HCT116 (cell line): ENCODE measurements at regions not wholly inside any gene's neighbourhood (a gene's known extent, or its start where the extent isn't known, plus 50 kb on each side); places are given as distances from the start of the nearest gene placed in this dataset.

Experiments used
- ATAC-seq: fragments of 200-7000 bp; cut with Tn5 transposase; 2 replicates; pipeline ENCODE4 v1.9.1; 2020; ENCODE audit warnings: mild to moderate bottlenecking, moderate library complexity
- BruUV-seq: library from RNA; stranded (reverse); fragments of 400-500 nt; replicated peaks from 2 replicates; lab custom pipeline; 2021; lab: Mats Ljungman, UMichigan
- CTCF ChIA-PET: fragments of 300-600 bp; sonication (Branson Sonifier 250); formaldehyde crosslinking; loops from one replicate; lab custom pipeline; 2021; ENCODE audit warnings: antibody characterized with exemption; lab: Charles Lee
- POLR2A ChIA-PET: fragments of 300-600, 350-600 bp; sonication (Branson Sonifier 250); formaldehyde crosslinking; loops from one replicate; lab custom pipeline; 2021; ENCODE audit warnings: antibody characterized with exemption; lab: Charles Lee
- RAD21 ChIA-PET, 2 experiments: fragments of 300-600 bp; sonication (Branson Sonifier 250); formaldehyde crosslinking; loops; one replicate each; lab custom pipeline; 2023; ENCODE audit warnings: low total read pairs in 2 of 2; ENCODE audit not compliant: uncharacterized antibody in 2 of 2, unreplicated experiment in 2 of 2, low non-redundant PET in 1 of 2; lab: Charles Lee
- DNase-seq: peaks from one replicate; pipeline ENCODE4 v3.0.0-alpha.2; 2010; ENCODE audit warnings: low read depth, low spot score
- H2AFZ ChIP-seq: fragments of 200-600 bp; shearing (Covaris generic), sonication (generic); 2 replicates; pipeline ENCODE4 v1.6.1; 2017; ENCODE audit warnings: low read depth, mixed run types, mixed read lengths, antibody characterized with exemption, low read length; ENCODE audit not compliant: poor library complexity, severe bottlenecking
- H3K27ac ChIP-seq: 2 replicates; pipeline ENCODE4 v1.5.1; 2012; ENCODE audit warnings: low read depth, low read length
- H3K27me3 ChIP-seq: fragments of 200-600 bp; sonication (generic); 2 replicates; pipeline ENCODE4 v1.6.1; 2016; ENCODE audit warnings: mixed run types, low read length, mixed read lengths; ENCODE audit not compliant: insufficient read depth
- H3K36me3 ChIP-seq, 2 experiments: fragments of 200-500 bp in 1 of 2; fragments of 200-600 bp in 1 of 2; sonication (Bioruptor generic) in 1 of 2; sonication (generic) in 1 of 2; 2 replicates each; pipeline versions ENCODE4 v1.5.1 to v1.6.1; 2014 to 2016; ENCODE audit warnings: low read length in 2 of 2, inconsistent platforms in 1 of 2, mixed read lengths in 1 of 2, mixed run types in 1 of 2; ENCODE audit not compliant: insufficient read depth in 2 of 2, control insufficient read depth in 1 of 2
- H3K4me1 ChIP-seq, 2 experiments: fragments of 200-600 bp in 1 of 2; sonication (generic) in 1 of 2; 2 replicates each; pipeline versions ENCODE4 v1.5.1 to v1.6.1; 2012 to 2017; ENCODE audit warnings: low read length in 2 of 2, inconsistent platforms in 1 of 2, mild to moderate bottlenecking in 1 of 2, mixed read lengths in 1 of 2, mixed run types in 1 of 2, moderate library complexity in 1 of 2; ENCODE audit not compliant: insufficient read depth in 2 of 2, control insufficient read depth in 1 of 2
- H3K4me2 ChIP-seq: fragments of 200-600 bp; sonication (generic); 2 replicates; pipeline ENCODE4 v1.6.1; 2017; ENCODE audit warnings: mixed run types, low read length, mixed read lengths
- H3K4me3 ChIP-seq, 2 experiments: fragments of 200-600 bp in 1 of 2; sonication (generic) in 1 of 2; replicated peaks in 1 of 2; 2 replicates each; pipeline ENCODE4 v1.5.1; 2011 to 2016; ENCODE audit warnings: low read length in 2 of 2, control low read depth in 1 of 2, low read depth in 1 of 2, mild to moderate bottlenecking in 1 of 2, mixed read lengths in 1 of 2, mixed run types in 1 of 2
- H3K79me2 ChIP-seq: fragments of 200-600 bp; sonication (generic); 2 replicates; pipeline ENCODE4 v1.6.1; 2017; ENCODE audit warnings: mild to moderate bottlenecking, mixed run types, low read length, moderate library complexity, mixed read lengths; ENCODE audit not compliant: insufficient read depth
- H3K9ac ChIP-seq: fragments of 200-600 bp; sonication (generic); 2 replicates; pipeline ENCODE4 v1.6.1; 2016; ENCODE audit warnings: low read length, mixed read lengths
- H3K9me2 ChIP-seq: fragments of 200-600 bp; sonication (generic), shearing (Covaris generic); 2 replicates; pipeline ENCODE4 v1.6.1; 2017; ENCODE audit warnings: mixed run types, mild to moderate bottlenecking, moderate library complexity; ENCODE audit not compliant: insufficient read depth
- H3K9me3 ChIP-seq, 2 experiments: fragments of 200-500 bp in 1 of 2; fragments of 200-600 bp in 1 of 2; sonication (Bioruptor generic) in 1 of 2; sonication (generic) in 1 of 2; 2 replicates each; pipeline ENCODE4 v1.6.1; 2014 to 2017; ENCODE audit warnings: low read length in 2 of 2, mixed read lengths in 2 of 2, inconsistent platforms in 1 of 2, low read depth in 1 of 2, mild to moderate bottlenecking in 1 of 2, mixed run types in 1 of 2, moderate library complexity in 1 of 2; ENCODE audit not compliant: control insufficient read depth in 1 of 2, insufficient read depth in 1 of 2
- H4K20me1 ChIP-seq: fragments of 200-600 bp; sonication (generic), shearing (Covaris generic); 2 replicates; pipeline ENCODE4 v1.6.1; 2017; ENCODE audit warnings: mixed run types, mild to moderate bottlenecking, moderate library complexity; ENCODE audit not compliant: insufficient read depth
- CBX3 ChIP-seq: IDR thresholded peaks from 2 replicates; pipeline ENCODE4 v1.6.1; 2012; ENCODE audit warnings: low read depth
- CEBPB ChIP-seq: IDR thresholded peaks from 2 replicates; pipeline ENCODE4 v1.6.1; 2012; ENCODE audit warnings: low read depth
- POLR2AphosphoS5 ChIP-seq: IDR thresholded peaks from 2 replicates; pipeline ENCODE4 v1.6.1; 2011; ENCODE audit warnings: mild to moderate bottlenecking, low read depth, low read length, moderate library complexity
- RAD21 ChIP-seq: IDR thresholded peaks from 2 replicates; pipeline ENCODE4 v1.6.1; 2012; ENCODE audit warnings: low read depth, mild to moderate bottlenecking
- SRF ChIP-seq: IDR thresholded peaks from 2 replicates; pipeline ENCODE4 v1.6.1; 2012; ENCODE audit warnings: low read depth
- YY1 ChIP-seq: IDR thresholded peaks from 2 replicates; pipeline ENCODE4 v1.6.1; 2011; ENCODE audit warnings: low read length, low read depth, moderate library complexity, mild to moderate bottlenecking; ENCODE audit not compliant: insufficient replicate concordance; ENCODE audit errors: extremely low read depth
- ZNF274 ChIP-seq: fragments of 200-500 bp; sonication (Bioruptor generic); IDR thresholded peaks from 2 replicates; pipeline ENCODE4 v1.6.1; 2014; ENCODE audit warnings: mild to moderate bottlenecking, low read depth, low read length, inconsistent platforms
- intact Hi-C: fragments of 100-400 bp; cut with micrococcal nuclease; formaldehyde crosslinking; loops from 2 replicates; pipeline ENCODE4 v1.10.0; 2022
- TF ChIP-seq, protein P1 (sequence below): IDR thresholded peaks from 2 replicates; pipeline ENCODE4 v1.6.1; 2011; ENCODE audit warnings: mild to moderate bottlenecking, low read length, moderate library complexity; ENCODE audit not compliant: insufficient replicate concordance; ENCODE audit errors: extremely low read depth
- TF ChIP-seq, protein P2 (sequence below), 3 experiments: fragments of 200-600 bp in 1 of 3; sonication (generic) in 1 of 3; IDR thresholded peaks in 2 of 3; conservative IDR thresholded peaks in 1 of 3; 2 replicates each; pipeline ENCODE4 v1.5.1; 2012 to 2017; ENCODE audit warnings: low read depth in 2 of 3, low read length in 2 of 3, antibody characterized with exemption in 1 of 3, borderline replicate concordance in 1 of 3, control low read depth in 1 of 3, mild to moderate bottlenecking in 1 of 3, mixed read lengths in 1 of 3, mixed run types in 1 of 3, moderate library complexity in 1 of 3; ENCODE audit not compliant: insufficient read depth in 1 of 3
- TF ChIP-seq, protein P3 (sequence below): IDR thresholded peaks from 2 replicates; pipeline ENCODE4 v1.6.1; 2012

DNA sequence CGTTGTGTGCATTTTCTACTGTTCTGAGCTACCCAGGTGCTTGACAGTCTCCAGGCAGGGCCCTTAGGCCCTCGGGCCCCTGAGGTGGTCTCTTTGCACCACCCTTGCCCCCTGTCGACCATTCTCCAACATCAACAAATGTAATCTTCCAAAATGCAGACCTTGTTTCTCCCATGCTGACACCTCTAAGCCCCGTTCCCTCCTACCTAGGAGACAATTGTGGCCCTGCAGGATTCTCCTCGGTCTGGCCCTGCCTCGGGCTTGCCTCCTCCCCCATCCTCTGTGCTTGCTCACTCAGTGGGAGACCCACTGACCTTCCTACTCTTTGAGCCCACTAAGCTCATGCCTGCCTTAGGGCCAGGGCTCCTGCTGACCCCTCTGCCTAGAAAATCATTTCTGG lies 104.2 kb upstream of the TARDBP start (continued):
- TF ChIP-seq, protein P1, sequence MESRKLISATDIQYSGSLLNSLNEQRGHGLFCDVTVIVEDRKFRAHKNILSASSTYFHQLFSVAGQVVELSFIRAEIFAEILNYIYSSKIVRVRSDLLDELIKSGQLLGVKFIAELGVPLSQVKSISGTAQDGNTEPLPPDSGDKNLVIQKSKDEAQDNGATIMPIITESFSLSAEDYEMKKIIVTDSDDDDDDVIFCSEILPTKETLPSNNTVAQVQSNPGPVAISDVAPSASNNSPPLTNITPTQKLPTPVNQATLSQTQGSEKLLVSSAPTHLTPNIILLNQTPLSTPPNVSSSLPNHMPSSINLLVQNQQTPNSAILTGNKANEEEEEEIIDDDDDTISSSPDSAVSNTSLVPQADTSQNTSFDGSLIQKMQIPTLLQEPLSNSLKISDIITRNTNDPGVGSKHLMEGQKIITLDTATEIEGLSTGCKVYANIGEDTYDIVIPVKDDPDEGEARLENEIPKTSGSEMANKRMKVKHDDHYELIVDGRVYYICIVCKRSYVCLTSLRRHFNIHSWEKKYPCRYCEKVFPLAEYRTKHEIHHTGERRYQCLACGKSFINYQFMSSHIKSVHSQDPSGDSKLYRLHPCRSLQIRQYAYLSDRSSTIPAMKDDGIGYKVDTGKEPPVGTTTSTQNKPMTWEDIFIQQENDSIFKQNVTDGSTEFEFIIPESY = no peak
- TF ChIP-seq CEBPB (no peak), ZNF274 (no peak), CBX3 (no peak), SRF (no peak), YY1 (no peak), POLR2AphosphoS5 (no peak)

DNA sequence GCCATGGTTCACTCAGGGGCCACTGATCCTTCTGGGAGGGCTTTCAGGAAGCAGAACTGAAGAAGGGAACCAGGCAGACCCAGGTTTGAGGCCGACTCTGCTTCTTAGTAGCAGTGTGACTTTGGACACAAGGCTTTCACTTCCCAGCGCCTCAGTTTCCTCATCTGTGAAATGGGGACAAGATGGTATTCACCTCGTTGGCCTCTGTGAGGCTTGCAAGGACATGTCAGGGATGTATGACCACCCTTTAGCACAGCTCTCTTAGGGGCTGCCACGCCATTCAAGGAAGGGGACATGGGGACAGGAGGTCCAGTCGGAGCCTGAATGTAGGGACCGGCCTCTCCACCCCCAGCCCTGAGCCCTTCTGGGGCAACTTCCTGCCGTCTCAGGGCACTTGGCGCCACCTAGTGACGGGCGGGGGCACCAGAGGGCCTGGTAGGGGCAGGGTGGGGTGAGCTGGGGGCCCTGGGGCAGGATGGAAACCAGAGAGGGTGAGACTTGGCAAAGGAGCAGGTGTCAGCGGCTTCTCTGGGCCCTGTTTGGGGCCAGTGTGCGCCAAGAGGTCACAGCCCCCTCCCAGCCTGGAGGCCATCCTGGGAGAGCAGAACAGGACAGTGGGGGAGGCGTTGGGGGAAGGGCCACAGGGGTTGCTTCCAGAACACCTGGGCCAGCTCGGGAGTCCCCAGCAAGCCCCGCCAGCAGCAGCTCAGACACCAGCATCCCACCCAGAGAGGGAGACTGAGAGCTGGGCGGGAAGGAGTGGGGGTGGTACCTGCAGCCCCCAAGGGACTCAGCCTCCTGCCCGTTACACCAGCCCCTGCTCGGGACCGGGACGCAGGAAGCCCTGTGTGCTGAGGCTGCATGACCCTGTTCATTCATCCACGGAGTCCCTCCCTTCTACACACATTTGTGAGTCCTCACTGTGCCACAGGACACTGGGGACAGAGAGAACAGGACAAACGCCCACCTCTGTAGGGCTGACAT lies 102.5 kb upstream of the TARDBP start:
- no peak overlapping the region for H3K4me2 ChIP-seq
- no peak overlapping the region for H3K4me3 ChIP-seq
- POLR2A ChIA-PET = no interaction called here
- no peaks in the 10 kb centered on the region for H4K20me1 ChIP-seq
- H3K9me3 ChIP-seq = no peaks in the 10 kb centered on the region
- ATAC-seq (peak; percentile 95), DNase-seq (no peak)
- CTCF ChIA-PET = interaction anchor here (1.3 to 2.4 kb wide), 3 partner anchors 9 to 403 kb away, joined by 3 to 10 read pairs (median 9); no protein-coding TSS in a partner anchor
- H2AFZ ChIP-seq = no peak overlapping the region
- no TSS peak for BruUV-seq
- no peaks in the 10 kb centered on the region for H3K4me1 ChIP-seq
- RAD21 ChIA-PET = interaction anchor here in 1 of 2 experiments (0.9 to 1.6 kb wide), 2 partner anchors 218 to 402 kb away, joined by 3 to 5 read pairs; no protein-coding TSS in a partner anchor
- TF ChIP-seq, protein P2, sequence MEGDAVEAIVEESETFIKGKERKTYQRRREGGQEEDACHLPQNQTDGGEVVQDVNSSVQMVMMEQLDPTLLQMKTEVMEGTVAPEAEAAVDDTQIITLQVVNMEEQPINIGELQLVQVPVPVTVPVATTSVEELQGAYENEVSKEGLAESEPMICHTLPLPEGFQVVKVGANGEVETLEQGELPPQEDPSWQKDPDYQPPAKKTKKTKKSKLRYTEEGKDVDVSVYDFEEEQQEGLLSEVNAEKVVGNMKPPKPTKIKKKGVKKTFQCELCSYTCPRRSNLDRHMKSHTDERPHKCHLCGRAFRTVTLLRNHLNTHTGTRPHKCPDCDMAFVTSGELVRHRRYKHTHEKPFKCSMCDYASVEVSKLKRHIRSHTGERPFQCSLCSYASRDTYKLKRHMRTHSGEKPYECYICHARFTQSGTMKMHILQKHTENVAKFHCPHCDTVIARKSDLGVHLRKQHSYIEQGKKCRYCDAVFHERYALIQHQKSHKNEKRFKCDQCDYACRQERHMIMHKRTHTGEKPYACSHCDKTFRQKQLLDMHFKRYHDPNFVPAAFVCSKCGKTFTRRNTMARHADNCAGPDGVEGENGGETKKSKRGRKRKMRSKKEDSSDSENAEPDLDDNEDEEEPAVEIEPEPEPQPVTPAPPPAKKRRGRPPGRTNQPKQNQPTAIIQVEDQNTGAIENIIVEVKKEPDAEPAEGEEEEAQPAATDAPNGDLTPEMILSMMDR (IDR thresholded peaks at IDR 0.05 in 2 of 3, conservative IDR thresholded peaks at IDR 0.05 in 1 of 3; ENCODE audit: borderline replicate concordance in 1 of 3, insufficient read depth in 1 of 3, low read depth in 2 of 3, low read length in 2 of 3) = peak in 2 of 3 experiments; percentile 67 to 86; a peak in 5 of 6 replicates
- TF ChIP-seq, protein P3, sequence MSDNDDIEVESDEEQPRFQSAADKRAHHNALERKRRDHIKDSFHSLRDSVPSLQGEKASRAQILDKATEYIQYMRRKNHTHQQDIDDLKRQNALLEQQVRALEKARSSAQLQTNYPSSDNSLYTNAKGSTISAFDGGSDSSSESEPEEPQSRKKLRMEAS = no peak
- peak; percentile 88 for TF ChIP-seq RAD21
- no peaks in the 10 kb centered on the region for H3K36me3 ChIP-seq
- no peak overlapping the region for H3K9ac ChIP-seq
- H3K27ac ChIP-seq = no peak overlapping the region
- no peaks in the 10 kb centered on the region for H3K27me3 ChIP-seq
- no peaks in the 10 kb centered on the region for H3K9me2 ChIP-seq
- H3K79me2 ChIP-seq = no peaks in the 10 kb centered on the region
- intact Hi-C loops = loop anchor here (1.0 to 2.0 kb wide), 2 partner anchors 117 to 396 kb away; no protein-coding TSS in a partner anchor
